ENCODE measurements at regions not wholly inside any gene's neighbourhood (a gene's known extent, or its start where the extent isn't known, plus 50 kb on each side); places are given as distances from the start of the nearest gene placed in this dataset.

DNA sequence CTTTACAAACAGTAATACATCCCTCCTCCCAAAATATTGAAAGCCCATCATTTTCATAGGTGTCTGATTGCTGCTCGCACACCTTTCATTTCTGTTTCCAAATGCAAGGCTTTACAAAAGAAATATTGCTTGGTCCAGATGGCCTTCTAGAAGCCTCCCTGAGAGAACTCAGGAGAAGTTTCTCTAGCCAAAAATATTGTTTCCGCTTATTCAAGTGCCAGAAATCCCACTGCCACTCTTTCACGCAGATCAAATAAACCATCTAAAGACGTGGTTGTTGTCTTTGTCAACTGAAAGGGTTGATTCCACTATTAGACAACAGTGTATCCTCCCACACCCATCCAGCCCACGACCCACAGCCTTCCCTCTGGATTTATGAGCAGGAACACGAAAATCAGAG is 96.2 kb downstream of the ZIC5 start:
- TF ChIP-seq, protein P1, sequence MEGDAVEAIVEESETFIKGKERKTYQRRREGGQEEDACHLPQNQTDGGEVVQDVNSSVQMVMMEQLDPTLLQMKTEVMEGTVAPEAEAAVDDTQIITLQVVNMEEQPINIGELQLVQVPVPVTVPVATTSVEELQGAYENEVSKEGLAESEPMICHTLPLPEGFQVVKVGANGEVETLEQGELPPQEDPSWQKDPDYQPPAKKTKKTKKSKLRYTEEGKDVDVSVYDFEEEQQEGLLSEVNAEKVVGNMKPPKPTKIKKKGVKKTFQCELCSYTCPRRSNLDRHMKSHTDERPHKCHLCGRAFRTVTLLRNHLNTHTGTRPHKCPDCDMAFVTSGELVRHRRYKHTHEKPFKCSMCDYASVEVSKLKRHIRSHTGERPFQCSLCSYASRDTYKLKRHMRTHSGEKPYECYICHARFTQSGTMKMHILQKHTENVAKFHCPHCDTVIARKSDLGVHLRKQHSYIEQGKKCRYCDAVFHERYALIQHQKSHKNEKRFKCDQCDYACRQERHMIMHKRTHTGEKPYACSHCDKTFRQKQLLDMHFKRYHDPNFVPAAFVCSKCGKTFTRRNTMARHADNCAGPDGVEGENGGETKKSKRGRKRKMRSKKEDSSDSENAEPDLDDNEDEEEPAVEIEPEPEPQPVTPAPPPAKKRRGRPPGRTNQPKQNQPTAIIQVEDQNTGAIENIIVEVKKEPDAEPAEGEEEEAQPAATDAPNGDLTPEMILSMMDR (conservative IDR thresholded peaks at IDR 0.05): no peak
- no peak for TF ChIP-seq EZH2 (IDR thresholded peaks at IDR 0.05; ENCODE audit: low read depth)
